RWPE1 (cell line): ENCODE measurements at regions not wholly inside any gene's neighbourhood (a gene's known extent, or its start where the extent isn't known, plus 50 kb on each side); places are given as distances from the start of the nearest gene placed in this dataset.

Experiments
- CTCF ChIA-PET: fragments of 350-600 bp; sonication (Branson Sonifier 250); formaldehyde crosslinking; extraction: SDS; loops from one replicate; lab custom pipeline; 2021; lab: Yijun Ruan, JAX
- POLR2A ChIA-PET: fragments of 400-600 bp; formaldehyde crosslinking; extraction: SDS; loops from one replicate; lab custom pipeline; 2020; ENCODE audit warnings: antibody characterized with exemption; ENCODE audit not compliant: low non-redundant PET; lab: Yijun Ruan, JAX
- DNase-seq: peaks from one replicate; pipeline ENCODE4 v3.0.0; 2012; ENCODE audit warnings: low spot score
- H3K27ac ChIP-seq: fragments of 450-650 bp; 2 replicates; pipeline ENCODE4 v1.5.1; 2017
- TF ChIP-seq, protein P1 (sequence below): fragments of 450-650 bp; conservative IDR thresholded peaks from 2 replicates; pipeline ENCODE4 v1.5.1; 2017; ENCODE audit warnings: low read depth, mild to moderate bottlenecking

GRCh38 chr2:3138621-3139020 lies 239.0 kb downstream of the EIPR1 start:
- TF ChIP-seq, protein P1, sequence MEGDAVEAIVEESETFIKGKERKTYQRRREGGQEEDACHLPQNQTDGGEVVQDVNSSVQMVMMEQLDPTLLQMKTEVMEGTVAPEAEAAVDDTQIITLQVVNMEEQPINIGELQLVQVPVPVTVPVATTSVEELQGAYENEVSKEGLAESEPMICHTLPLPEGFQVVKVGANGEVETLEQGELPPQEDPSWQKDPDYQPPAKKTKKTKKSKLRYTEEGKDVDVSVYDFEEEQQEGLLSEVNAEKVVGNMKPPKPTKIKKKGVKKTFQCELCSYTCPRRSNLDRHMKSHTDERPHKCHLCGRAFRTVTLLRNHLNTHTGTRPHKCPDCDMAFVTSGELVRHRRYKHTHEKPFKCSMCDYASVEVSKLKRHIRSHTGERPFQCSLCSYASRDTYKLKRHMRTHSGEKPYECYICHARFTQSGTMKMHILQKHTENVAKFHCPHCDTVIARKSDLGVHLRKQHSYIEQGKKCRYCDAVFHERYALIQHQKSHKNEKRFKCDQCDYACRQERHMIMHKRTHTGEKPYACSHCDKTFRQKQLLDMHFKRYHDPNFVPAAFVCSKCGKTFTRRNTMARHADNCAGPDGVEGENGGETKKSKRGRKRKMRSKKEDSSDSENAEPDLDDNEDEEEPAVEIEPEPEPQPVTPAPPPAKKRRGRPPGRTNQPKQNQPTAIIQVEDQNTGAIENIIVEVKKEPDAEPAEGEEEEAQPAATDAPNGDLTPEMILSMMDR, result no peak
- POLR2A ChIA-PET, result no interaction called here
- H3K27ac ChIP-seq, result no peak overlapping the region
- CTCF ChIA-PET, result no interaction called here
- no peak for DNase-seq

GRCh38 chr2:3137651-3138300 lies 239.8 kb downstream of the EIPR1 start:
- TF ChIP-seq, protein P1, result no peak
- DNase-seq, result no peak
- POLR2A ChIA-PET, result no interaction called here

DNA sequence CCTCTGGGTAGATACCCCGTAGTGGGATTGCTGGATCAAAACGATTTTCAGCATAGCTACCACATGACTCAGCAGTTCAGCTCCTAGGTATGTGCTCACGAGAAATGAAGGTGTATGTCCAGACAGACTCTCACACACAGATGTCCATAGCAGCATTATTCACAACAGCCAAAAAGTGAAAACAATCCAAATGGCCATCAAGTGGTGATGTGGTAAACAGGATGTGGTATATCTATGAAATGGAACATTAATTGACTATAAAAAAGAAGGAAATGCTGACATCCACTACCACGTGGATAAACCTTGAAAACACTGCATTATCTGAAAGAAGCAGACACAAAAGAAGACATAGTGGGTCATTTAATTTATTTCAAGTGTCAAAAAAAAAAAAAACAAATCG lies 241.9 kb downstream of the EIPR1 start:
- ChIA-PET CTCF (no interaction called here), POLR2A (no interaction called here)
- H3K27ac ChIP-seq, result no peak overlapping the region
- TF ChIP-seq, protein P1, result no peak
- DNase-seq, result no peak

More at GRCh38 chr2:3137651-3138300, 239.8 kb downstream of the EIPR1 start:
- no peak overlapping the region for H3K27ac ChIP-seq
- CTCF ChIA-PET, result no interaction called here

DNA sequence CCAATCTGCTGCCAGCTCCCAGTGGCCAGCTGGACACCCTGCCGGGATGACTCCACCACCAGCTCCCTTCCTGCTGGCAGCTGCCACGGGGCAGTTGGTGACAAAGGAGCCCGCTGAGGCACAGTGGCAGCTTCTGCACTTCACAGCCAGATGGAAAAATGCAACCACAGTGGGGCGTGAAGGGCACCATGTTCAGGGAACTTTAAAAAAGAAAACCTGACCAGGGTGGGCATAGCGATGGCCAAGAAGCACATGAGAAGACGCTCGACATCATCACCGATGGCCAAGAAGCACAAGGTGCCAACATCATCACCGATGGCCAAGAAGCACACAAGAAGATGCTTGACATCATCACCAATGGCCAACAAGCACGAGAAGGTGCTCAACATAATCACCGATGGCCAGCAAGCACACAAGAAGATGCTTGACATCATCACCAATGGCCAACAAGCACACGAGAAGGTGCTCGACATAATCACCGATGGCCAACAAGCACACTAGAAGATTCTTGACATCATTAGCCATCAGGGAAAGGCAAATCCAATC lies 243.5 kb downstream of the EIPR1 start:
- TF ChIP-seq, protein P1, result no peak
- CTCF ChIA-PET, result no interaction called here
- POLR2A ChIA-PET, result no interaction called here
- DNase-seq, result no peak
- H3K27ac ChIP-seq, result no peak overlapping the region

DNA sequence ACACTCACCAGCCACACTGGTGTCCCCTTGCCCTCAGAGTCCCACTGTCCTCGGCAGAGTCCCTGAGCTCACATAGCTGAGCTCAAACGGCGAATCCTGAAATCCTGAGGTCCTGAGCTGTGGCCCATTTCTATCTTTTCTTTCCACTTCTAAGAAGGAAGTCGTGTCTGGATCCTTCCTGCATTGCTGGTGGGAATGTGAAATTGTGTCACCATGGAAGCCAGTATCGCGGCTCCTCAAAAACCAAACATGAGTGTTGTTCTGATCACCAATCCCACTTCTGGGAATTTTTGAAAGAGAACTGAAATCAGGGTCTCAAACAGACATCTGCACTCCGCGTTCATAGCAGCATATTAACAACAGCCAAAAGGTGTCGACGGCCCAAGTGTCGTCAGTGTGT lies 244.7 kb downstream of the EIPR1 start:
- ChIA-PET CTCF (interaction anchor here (0.5 kb wide), 1 partner anchor 1667 kb away, joined by 3 read pairs; no protein-coding TSS in a partner anchor), POLR2A (no interaction called here)
- no peak for DNase-seq
- TF ChIP-seq, protein P1, result no peak
- H3K27ac ChIP-seq, result no peak overlapping the region

DNA sequence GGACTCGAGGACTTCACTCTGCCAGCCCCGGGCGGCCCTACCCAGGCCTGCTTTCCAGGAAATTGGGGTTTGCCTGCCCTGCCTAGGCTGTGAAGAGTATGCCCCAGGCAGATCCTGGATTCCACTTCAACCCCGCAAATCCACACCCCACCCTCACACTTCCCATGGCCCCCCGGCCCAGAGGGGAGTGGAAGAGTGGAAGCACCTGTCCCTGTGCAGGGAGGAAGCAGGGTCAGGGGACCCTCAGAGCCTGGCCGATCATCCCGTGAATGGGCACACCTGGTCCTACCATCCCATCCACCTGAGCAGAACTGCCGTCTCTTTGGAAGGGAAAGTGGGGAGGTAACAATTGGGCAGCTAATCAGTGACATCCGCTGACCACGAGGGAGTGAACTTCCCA lies 245.2 kb downstream of the EIPR1 start:
- no peak overlapping the region for H3K27ac ChIP-seq
- TF ChIP-seq, protein P1, result no peak
- POLR2A ChIA-PET, result no interaction called here
- no peak for DNase-seq
- CTCF ChIA-PET, result interaction anchor here (0.5 kb wide), 1 partner anchor 1666 kb away, joined by 3 read pairs; no protein-coding TSS in a partner anchor
